GM21723 (cell line): ENCODE measurements at regions not wholly inside any gene's neighbourhood (a gene's known extent, or its start where the extent isn't known, plus 50 kb on each side); places are given as distances from the start of the nearest gene placed in this dataset.

ENCODE experiments used
- ATAC-seq: cut with Tn5 transposase; IDR thresholded peaks from one replicate; pipeline ENCODE4 v1.9.1; 2021; ENCODE audit warnings: mild to moderate bottlenecking, moderate library complexity; ENCODE audit not compliant: unreplicated experiment

DNA sequence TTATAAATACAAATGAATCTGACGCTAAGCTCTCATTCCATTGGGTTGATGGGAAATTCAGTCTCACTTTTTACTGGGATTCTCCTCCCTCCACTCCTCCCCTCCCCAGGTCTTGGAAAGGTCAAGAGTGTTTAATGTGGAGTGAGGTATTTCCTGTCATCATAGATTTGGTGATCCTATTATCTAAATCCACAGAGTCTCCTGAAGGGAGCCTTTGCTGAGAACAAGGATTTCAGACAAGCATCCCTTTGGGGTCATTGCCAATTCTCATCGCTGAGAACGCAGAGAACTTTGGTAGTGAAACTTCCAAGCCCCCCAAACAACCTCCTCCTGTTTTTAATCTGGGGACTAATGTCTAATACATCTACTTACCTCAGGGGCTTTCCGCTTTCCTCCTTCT lies 297.9 kb downstream of the OTOL1 start:
- ATAC-seq, result no peak

DNA sequence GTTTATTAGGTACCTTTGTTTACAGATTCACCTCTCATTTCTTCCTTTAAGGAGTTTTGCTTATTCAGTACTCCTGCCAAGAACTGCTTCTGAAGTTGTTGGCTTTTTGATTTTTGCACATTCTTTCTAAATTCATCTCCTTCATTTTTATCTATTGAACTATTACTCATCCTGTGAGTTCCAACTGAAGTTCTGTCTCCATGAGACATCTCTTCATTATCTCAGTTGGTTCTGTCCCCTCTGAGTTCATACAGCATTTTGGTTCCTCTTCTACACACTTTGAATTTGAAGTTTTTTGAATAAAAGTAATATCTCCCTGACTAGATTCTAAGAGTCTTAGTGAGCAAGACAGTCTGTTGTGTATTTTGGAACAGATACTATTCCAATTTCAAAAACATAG lies 299.7 kb downstream of the OTOL1 start:
- ATAC-seq, result no peak

DNA sequence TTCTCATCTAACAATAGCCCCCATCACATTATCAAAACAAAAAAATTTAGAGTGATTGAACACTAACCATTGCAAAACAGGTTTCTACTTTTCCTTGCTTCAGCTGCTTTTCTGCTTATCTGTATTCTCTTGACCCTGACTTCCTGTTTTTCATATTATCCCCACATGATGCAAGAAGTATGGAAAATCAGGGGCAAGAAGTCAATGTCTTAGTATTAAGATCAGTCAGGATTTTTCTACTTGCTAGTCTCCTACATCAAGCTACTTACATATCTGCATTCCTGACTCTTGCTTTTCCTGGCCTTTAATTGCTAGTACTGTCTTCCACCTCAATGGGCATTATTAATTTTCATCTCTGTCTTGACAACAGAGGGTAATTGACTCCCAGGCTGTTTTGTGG lies 300.2 kb downstream of the OTOL1 start:
- no peak for ATAC-seq

DNA sequence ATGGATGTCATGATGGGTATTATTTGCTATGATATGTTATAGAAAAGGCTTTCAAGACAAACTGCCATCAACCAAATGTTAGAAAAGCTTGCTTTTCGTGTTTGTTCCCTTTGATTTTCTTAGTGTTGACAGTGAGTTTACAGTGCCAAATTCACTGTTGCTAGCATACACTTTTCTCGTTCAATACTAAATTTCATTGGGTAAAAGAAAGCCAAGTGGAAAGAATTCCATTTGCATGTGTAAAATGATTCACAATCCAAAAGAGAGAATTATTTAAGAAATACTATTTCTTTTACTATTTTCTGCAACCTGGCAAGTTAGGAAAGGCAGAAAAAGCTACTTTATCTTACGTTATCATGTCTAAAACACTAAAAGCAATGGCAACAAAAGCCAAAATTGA lies 301.4 kb downstream of the OTOL1 start:
- ATAC-seq, result no peak

DNA sequence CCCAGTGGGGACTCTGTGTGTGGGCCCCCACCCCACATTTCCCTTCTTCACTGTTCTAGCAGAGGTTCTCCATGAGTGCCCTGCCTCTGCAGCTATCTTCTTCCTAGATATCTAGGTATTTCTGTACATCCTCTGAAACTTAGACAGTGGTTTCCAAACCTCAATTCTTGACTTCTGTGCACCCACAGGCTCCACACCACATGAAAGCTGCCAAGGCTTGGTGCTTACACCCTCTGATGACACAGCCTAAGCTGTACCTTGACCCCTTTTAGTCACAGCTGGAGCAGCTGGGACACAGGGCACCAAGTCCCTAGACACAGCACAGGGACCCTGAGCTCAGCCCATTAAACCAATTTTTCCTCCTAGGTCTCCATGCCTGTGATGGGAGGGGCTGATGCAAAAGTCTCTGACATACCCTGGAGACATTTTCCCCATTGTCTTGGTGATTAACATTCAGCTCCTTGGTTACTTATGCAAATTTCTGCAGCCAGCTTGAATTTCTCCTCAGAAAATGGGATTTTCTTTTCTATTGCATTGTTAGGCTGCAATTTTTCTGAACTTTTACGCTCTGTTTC lies 304.5 kb downstream of the OTOL1 start:
- no peak for ATAC-seq

DNA sequence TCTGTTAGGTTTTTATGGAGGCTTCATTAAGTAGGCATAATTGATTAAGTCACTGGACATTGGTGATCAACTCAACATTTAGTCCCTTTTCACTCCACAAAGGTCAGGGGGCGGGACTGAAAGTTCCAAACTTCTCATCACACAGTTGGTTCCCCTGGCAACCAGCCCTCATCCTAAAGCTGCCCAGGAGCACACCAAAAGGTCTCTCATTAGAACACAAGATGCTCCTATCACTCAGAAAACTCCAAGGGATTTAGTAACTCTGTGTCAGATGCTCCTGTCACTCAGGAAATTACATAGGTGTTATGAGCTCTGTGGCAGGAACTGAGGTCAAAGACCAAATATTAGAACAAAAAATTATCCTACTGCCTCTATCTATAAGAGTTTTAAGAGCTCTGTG lies 321.5 kb downstream of the OTOL1 start:
- ATAC-seq, result no peak

DNA sequence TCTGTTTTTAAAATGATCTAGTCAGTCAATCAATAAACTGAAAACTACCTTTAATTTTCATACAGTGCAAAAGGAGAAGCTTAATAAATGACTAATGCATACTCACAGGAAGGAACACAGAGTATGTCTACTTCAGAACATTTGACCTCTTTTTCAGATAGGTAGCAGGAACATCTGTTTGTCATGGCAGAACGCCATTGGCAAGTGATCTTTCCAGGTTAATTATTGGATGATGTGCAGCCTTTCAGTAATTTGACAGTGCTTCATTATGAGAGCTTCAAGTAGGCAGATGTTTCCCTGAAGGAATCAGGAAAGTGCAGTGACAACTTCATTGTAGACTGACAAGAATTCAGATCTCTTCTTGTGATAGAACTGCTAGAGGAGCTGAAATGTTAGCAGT lies 325.0 kb downstream of the OTOL1 start:
- ATAC-seq, result no peak

DNA sequence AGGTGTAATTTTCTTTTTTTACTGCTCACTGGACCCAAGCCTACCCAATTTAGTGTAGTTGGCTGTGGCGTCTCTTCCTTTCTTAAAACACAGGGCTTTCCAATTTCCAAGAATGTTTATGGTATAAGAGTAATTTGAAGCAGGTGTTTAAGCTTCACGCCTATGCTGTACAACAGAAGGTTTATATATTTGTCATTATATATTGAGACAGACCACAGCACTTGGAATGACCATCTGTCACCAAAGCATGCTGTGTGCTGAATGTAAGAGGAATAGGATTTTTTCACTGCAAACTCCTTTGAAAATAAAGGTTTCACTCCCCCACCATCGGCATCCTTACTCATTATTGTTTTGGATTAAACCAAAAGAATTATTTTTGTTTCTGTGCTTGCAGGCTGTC lies 325.7 kb downstream of the OTOL1 start:
- ATAC-seq, result no peak

DNA sequence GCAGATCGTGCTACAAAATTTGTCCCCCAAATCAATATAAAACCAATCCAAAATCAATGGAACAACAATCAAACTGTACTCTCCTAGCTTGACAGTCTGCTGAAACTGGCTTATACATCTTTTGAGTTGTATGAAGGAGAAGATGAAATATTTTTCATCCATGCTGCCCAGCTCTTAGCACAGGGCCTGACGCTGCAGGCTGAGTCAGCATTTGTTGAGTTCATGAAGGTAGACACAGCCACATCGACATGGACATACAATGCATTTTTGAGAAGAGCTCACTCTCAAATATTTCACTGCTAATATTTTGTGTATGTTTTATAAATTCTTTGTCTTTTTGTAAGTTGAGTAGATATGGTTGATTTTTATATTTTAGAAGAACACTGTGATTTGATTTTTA lies 327.3 kb downstream of the OTOL1 start:
- no peak for ATAC-seq

DNA sequence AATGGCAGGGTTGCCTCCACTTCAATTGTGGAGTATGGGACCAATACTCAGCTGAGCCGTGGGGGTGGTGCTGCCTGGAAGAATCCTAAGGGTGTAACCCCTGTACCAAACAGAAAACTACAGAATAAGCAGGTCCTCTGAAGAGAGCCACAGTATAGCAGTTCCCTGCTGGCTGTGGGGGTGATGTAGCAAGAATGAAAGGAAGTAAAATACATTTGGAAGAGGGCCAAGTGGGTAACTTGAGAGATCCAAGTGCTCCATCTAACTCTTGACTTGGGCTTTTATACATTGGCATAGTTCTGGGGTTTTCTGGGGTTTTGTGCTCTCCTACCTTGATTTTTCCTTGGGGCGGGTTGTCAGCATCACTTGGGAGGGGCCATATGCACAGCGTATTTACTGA lies 341.4 kb downstream of the OTOL1 start:
- no peak for ATAC-seq

DNA sequence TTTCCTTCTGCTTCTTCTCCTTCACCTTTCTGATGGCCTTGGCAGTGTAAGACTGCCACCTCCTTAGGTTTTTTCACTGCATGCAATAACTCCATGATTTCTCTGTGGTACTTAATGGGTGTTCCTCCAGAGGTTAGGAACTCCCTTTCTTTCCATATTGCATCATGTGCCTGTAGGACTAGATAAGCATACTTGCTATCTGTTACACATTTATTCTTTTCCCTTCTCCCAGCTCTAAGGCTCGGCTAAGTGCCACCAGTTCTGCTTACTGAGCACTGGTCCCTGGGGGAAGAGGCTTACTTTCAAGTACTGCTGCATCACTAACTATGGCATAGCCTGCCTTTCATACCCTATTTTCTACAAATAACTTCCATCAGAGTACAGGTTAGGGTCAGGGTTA lies 351.8 kb downstream of the OTOL1 start:
- ATAC-seq, result no peak

DNA sequence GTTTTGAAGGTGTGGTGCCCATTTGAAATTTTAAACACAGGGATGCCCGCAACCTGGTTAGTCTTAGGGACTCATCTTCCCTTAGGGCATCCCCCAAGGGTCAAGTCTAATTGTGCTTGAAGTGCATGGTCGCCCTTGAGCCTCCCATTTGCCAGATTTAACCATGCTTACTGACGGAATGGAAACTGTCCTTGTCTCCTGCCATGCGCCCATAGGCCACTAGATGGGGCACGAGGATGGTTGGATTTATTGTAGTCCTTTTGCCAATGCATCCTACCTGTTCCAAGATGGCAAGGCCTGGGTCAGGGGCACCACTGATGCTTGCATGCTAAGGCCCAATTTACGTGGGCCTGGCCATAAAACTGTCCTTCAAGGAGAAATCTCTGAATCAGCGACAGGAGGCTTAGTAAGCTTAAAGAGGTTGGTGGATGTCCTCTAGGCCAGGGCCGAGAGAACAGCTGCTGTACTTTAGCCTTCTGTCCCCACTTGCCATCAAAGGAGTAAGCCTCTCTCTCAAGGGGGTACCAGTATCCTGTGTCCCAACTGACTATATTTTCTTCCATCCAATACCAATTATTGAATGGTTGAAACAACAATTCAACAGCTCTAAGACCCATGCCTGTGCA lies 355.4 kb downstream of the OTOL1 start:
- ATAC-seq, result peak; percentile 85

DNA sequence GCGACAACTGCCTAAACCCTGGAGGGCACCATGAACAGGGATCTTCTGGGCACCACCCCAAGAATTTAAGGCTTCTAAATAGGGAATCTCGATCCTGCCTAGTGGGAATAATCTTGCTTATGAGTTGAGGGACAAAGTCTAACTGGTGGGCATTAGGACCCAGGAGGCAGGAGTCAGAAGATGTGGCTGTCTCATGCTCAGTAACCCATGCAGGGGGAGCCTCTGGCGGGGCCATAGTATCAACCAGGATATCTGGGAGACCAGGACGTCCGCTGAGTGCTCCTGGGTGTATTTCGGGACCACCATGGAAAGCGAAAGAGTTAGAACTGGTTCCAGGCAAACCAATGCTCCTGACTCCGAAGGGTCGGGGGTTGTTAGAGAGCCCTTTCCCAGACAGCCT lies 356.1 kb downstream of the OTOL1 start:
- ATAC-seq, result no peak

DNA sequence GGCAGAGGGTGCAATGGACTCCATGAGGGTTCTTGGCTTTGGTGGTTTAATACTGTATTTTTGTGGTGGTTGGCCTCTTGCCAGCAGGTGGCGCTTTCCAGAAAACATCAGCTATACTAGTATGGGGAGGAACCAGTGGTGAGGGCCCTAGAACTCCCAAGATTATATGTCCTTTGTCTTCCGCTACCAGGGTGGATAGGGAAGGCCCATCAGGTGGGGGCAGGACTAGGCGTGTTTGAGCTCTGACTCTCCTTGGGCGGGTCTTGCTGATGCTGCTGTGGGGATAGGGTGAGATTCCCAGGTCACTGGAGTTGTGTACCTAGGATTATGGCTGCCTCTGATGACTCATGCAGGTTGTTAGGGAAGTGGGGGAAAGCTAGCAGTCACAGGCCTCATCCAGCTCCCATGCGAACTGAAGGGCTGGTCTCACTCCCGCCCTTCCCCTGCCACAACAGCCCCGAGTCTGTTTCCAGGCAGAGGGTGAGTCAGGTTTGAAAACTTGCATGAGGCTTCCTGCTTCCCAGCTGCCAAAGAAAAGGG lies 357.7 kb downstream of the OTOL1 start:
- peak; percentile 77 for ATAC-seq

DNA sequence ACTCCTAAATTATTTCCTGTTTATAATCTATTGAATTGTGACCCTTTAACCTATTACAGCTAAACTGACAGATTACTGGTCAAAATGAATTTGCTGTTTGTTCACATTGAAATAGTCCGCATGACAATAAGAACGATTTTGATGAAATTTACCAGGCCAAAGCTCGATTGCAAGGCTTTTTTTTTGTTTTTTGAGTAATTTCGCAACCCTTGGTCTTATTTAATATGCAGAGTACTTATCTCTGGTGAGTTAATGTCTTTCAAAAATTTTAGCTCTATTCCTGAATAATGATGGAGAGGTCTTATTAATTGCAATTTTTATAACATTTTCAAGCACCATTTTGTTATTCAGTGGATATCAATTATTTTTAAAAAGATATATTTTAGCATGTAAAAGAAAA lies 362.4 kb downstream of the OTOL1 start:
- ATAC-seq, result no peak

DNA sequence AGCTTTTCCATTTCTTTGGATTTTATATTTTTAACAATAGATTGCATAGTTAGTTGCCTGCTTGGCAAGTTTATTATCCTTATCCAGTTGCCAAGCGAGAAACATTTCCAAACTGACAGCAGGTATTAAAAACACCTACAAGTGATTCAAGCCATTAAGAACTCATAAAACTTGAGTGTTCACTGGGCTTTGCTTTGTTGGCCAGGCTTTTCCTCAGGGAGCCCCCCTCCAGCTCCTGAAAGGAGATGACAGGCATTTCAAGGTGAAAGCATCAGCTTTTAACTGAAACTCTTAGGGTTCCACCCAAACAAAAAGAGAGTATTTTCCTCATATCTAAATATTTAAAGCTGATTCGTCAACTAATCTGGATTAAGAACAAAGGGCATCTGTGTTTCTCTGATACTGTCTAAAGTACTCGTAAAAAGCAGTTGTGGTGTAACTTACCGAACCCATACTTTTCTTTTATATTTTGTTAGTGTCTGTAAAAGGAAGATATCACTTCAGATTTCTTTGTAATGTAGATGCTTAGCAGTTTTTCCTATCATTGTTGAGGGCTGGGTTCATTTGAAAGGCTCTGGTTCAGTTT lies 363.4 kb downstream of the OTOL1 start:
- ATAC-seq, result no peak

DNA sequence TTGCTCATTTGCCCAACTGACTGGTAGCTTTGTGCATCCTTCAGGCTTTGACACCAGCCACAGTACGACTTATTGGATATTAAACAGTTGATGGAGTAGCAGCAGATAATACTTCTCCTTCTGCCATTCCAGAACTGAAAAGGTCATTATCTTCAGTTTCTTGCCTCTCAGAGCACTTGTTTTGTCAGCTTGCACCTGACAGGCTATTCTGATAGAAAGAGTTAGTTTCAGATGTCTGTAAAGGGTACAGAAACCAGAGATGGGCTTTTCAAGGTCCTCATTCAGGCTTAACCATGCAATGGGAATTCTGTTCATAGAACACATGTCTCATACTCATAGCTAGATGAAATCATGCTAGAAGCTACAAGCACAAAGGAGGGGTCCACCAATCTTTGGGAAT lies 367.2 kb downstream of the OTOL1 start:
- no peak for ATAC-seq

DNA sequence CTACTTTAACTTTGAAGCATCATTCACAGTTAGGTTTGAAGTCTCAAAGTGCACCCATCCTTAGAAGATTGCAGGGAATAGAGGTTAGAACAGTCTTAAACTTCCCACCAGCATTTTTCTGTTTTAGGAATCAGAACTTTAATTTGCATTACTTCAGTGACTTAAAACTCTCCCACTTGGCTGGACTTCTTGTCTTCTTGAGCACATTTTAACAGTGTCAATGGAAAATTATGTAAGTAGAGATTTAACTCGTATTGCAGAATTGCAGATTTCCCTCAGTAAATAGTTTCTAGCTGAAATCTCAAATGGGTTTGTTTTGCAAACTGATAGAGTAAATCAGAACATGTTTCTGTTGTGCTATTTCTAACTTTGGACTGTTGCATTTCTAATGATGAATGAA lies 369.6 kb downstream of the OTOL1 start:
- no peak for ATAC-seq

DNA sequence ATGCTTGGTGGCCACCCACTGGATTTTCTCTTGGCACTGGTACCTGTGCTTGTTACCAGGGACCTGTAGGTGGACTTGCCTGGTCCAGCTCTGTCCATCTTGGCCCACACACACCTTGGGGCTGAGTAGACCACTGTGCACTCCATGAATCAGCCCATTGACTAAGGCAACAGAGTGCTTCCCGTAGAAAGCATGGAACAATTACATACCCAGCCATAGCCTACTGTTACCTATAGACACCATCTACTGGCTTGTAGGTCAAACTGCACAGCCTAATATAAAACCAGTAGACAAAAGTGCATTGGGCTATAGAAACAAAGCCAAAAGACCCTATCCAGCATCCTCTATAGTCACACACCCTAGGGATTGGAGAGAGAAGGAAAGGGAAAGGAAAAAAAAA lies 378.9 kb downstream of the OTOL1 start:
- no peak for ATAC-seq

DNA sequence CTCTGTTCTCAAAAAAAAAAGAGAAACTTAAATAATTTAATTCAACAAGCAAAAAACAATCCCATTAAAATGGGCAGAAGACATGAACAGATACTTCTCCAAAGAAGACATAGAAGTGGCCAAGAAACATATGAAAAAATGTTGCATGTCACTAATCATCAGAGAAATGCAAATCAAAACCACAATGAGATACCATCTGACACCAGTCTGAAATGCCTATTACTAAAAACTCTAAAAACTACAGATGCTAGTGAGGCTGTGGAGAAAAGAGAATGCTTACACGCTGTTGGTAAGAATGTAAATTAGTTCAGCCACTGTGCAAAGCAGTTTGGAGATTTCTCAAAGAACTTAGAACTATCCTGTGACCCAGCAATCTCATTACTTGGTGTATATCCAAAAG lies 382.9 kb downstream of the OTOL1 start:
- ATAC-seq, result no peak

DNA sequence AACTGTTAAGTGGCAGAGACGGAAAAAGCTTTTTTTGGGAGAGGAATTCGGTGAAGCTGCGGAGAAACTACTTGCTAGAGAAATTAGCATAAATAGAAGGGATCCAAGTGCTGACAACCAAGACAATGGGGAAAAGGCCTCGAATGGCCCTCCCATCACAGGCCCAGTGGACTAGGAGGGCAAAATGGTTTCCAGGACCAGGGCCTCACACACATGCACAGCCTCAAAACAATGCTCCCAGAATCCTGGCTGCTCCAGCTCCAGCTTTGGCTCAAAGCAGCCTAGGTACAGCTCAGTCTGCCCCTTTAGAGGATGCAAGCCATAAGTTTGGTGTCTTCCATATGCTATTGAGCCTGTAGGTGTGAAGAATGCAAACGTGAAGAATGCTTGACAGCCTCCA lies 388.2 kb downstream of the OTOL1 start:
- ATAC-seq, result no peak

DNA sequence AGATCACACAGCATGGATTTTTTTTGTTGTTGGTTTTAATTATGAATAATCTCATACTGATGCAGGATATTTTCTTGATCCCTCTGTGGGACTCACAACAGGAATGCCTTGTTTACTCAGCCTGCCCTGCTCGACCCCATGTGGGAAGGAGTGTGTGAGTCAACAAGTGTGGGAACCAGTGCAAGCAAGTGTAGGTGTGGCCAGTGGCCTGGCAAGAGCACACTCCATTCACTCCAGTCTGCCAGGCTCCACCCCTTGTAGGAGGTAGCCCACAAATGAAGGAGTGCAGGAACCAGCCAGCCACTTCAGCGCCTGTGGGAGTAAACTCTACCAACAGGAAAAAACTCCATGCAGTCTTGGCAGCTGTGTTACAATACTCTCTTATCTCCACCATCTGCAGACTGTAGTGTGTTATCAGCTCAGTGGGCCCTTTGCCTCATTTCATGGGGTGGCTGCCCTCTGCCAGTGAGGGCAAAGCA lies 393.6 kb downstream of the OTOL1 start:
- ATAC-seq, result no peak

DNA sequence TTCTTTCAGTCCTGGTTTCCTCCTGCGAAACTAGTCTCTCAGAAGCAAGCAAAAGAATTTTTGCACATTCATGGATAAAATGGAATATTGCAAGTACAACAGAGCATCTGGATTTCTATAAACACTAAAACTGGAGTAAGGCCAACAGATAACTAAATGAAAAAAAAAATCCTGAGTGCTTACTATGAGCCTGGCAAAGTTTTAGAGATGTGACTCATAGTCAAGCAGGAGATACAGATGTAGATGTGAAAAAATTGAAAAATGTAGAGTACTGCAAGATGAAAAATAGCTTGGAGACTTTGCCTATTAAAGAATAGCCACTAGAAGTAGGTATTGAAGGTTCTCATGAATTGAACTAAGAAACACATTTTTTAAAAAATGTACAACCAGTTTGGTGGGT lies 397.4 kb downstream of the OTOL1 start:
- ATAC-seq, result no peak
